MV-4-11 (cell line): ENCODE measurements at regions not wholly inside any gene's neighbourhood (a gene's known extent, or its start where the extent isn't known, plus 50 kb on each side); places are given as distances from the start of the nearest gene placed in this dataset.
A peak's percentile ranks its signal among the peaks of the same experiment; 100 is the strongest.
"Not testable (repeated sequence)": the region's sequence is repeated elsewhere in the genome, so short reads cannot be mapped to it uniquely, and the experiment has no call there.

ENCODE experiments used
- DNase-seq: peaks from one replicate; lab custom pipeline; 2025; lab: John Stamatoyannopoulos, UW

GRCh38 chr9:95784318-95784717, 91.2 kb upstream of the ERCC6L2 start:
- no peak for DNase-seq

GRCh38 chr9:95783426-95783975, 92.0 kb upstream of the ERCC6L2 start:
- DNase-seq: no peak

GRCh38 chr9:95780751-95781150, 94.7 kb upstream of the ERCC6L2 start:
- DNase-seq: no peak

- no peak for DNase-seq
Measured at GRCh38 chr9:95780121-95780520, 95.4 kb upstream of the ERCC6L2 start.

- DNase-seq: not testable (repeated sequence)
Measured at GRCh38 chr9:95779597-95779996, 95.9 kb upstream of the ERCC6L2 start.

GRCh38 chr9:95778957-95779356, 96.5 kb upstream of the ERCC6L2 start:
- DNase-seq: peak; percentile 53

- peak; percentile 87 for DNase-seq
Measured at GRCh38 chr9:95777136-95777535, 98.4 kb upstream of the ERCC6L2 start.

- no peak for DNase-seq
Measured at GRCh38 chr9:95776176-95776575, 99.3 kb upstream of the ERCC6L2 start.

- no peak for DNase-seq
Measured at GRCh38 chr9:95775191-95775590, 100.3 kb upstream of the ERCC6L2 start.

GRCh38 chr9:95773053-95773418, 102.5 kb upstream of the ERCC6L2 start:
- DNase-seq: no peak

- DNase-seq: no peak
Measured at GRCh38 chr9:95772320-95773052, 103.0 kb upstream of the ERCC6L2 start.

- peak; percentile 35 for DNase-seq
Measured at GRCh38 chr9:95771556-95772246, 103.8 kb upstream of the ERCC6L2 start.

GRCh38 chr9:95770653-95771131, 104.8 kb upstream of the ERCC6L2 start:
- no peak for DNase-seq

- no peak for DNase-seq
Measured at GRCh38 chr9:95769909-95770433, 105.5 kb upstream of the ERCC6L2 start.

GRCh38 chr9:95769473-95769872, 106.0 kb upstream of the ERCC6L2 start:
- no peak for DNase-seq

GRCh38 chr9:95766906-95767305, 108.6 kb upstream of the ERCC6L2 start:
- no peak for DNase-seq

GRCh38 chr9:95764533-95765319, 110.8 kb upstream of the ERCC6L2 start:
- DNase-seq: no peak

GRCh38 chr9:95763983-95764382, 111.5 kb upstream of the ERCC6L2 start:
- no peak for DNase-seq

- no peak for DNase-seq
Measured at GRCh38 chr9:95763006-95763405, 112.5 kb upstream of the ERCC6L2 start.

- DNase-seq: peak; percentile 3
Measured at GRCh38 chr9:95762322-95762721, 113.2 kb upstream of the ERCC6L2 start.

- DNase-seq: no peak
Measured at GRCh38 chr9:95760791-95761190, 114.7 kb upstream of the ERCC6L2 start.

GRCh38 chr9:95757439-95757838, 118.1 kb upstream of the ERCC6L2 start:
- no peak for DNase-seq
